Sigmoid colon (tissue), 6 donors: ENCODE measurements at regions not wholly inside any gene's neighbourhood (a gene's known extent, or its start where the extent isn't known, plus 50 kb on each side); places are given as distances from the start of the nearest gene placed in this dataset.

Experiments used
- DNase-seq: peaks from one replicate; pipeline ENCODE4 v3.0.0-alpha.2; 2019
- H3K27ac ChIP-seq, 4 donors: fragments of 200-600 bp; sonication (generic); one replicate each; pipeline ENCODE4 v1.5.1; 2016 to 2019; ENCODE audit warnings: mild to moderate bottlenecking in 1 of 4
- H3K27me3 ChIP-seq, 3 donors: fragments of 200-600 bp; sonication (generic); one replicate each; pipeline ENCODE4 v1.5.1; 2019; ENCODE audit warnings: mild to moderate bottlenecking in 1 of 3
- H3K36me3 ChIP-seq, 4 donors: fragments of 200-600 bp; sonication (generic); one replicate each; pipeline ENCODE4 v1.5.1; 2016 to 2019
- H3K4me1 ChIP-seq, 4 donors: fragments of 200-600 bp; sonication (generic); one replicate each; pipeline ENCODE4 v1.5.1; 2017 to 2019
- H3K4me3 ChIP-seq, 4 donors: fragments of 200-600 bp; sonication (generic); one replicate each; pipeline ENCODE4 v1.5.1; 2017 to 2019; ENCODE audit warnings: mild to moderate bottlenecking in 2 of 4, moderate library complexity in 1 of 4
- H3K9me3 ChIP-seq, 4 donors: fragments of 200-600 bp in 3 of 4; sonication (generic) in 3 of 4; one replicate each; pipeline versions ENCODE4 v1.5.1 to v1.6.1; 2013 to 2019
- EP300 ChIP-seq, 4 donors: sonication (generic); formaldehyde crosslinking; IDR thresholded peaks; one replicate each; pipeline ENCODE4 v1.6.1; 2017; ENCODE audit warnings: antibody characterized with exemption in 4 of 4
- POLR2A ChIP-seq, 2 donors: fragments of 450-650 bp; IDR thresholded peaks; one replicate each; pipeline ENCODE4 v1.6.1; 2016; ENCODE audit warnings: antibody characterized with exemption in 2 of 2, mild to moderate bottlenecking in 2 of 2, moderate library complexity in 2 of 2
- POLR2AphosphoS5 ChIP-seq, 4 donors: sonication (generic); formaldehyde crosslinking; IDR thresholded peaks; one replicate each; pipeline ENCODE4 v1.6.1; 2017; ENCODE audit warnings: antibody characterized with exemption in 4 of 4
- WGBS, 2 donors: extraction: QIAGEN DNeasy Blood & Tissue Kit; methylation state at CpG; one replicate each; pipeline ENCODE4 v1.1.7; 2013; 5-methylcytosine and 5-hydroxymethylcytosine counted together
- intact Hi-C: fragments of 100-400 bp; cut with DNase I; formaldehyde crosslinking; loops from one replicate; pipeline ENCODE4 v1.15.1; 2023
- TF ChIP-seq, protein P1 (sequence below), 4 experiments: fragments of 450-650 bp in 3 of 4; fragments of 200-600 bp in 1 of 4; IDR thresholded peaks; one replicate each; pipeline ENCODE4 v1.5.1; 2016 to 2019; ENCODE audit warnings: antibody characterized with exemption in 4 of 4, mild to moderate bottlenecking in 3 of 4, moderate library complexity in 2 of 4
- donor health status: healthy with polysubstance abuse.
- donor health status: healthy.

DNA sequence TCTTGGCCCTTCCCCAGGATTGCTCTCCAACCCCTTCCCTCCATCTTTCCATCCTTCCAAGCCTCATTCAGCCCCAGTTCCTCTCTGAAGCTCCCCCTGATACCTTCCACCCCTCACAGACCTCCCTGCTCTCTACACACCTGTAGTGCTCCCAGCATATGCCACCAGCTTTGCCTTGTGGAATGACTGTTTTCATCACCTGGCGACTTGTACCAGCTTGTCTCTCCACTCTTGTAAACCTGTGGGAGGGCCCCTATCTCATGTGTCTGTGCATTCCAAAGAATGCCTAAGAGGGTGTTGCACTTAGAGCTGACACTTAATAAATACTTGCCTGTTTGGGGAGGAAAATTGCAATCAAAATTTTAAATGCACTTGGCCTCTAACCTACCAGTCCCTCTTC lies 198.7 kb downstream of the BCL11A start:
- no peak for TF ChIP-seq POLR2AphosphoS5 (IDR thresholded peaks at IDR 0.05)
- no peak for TF ChIP-seq POLR2A (IDR thresholded peaks at IDR 0.05)
- TF ChIP-seq, protein P1, sequence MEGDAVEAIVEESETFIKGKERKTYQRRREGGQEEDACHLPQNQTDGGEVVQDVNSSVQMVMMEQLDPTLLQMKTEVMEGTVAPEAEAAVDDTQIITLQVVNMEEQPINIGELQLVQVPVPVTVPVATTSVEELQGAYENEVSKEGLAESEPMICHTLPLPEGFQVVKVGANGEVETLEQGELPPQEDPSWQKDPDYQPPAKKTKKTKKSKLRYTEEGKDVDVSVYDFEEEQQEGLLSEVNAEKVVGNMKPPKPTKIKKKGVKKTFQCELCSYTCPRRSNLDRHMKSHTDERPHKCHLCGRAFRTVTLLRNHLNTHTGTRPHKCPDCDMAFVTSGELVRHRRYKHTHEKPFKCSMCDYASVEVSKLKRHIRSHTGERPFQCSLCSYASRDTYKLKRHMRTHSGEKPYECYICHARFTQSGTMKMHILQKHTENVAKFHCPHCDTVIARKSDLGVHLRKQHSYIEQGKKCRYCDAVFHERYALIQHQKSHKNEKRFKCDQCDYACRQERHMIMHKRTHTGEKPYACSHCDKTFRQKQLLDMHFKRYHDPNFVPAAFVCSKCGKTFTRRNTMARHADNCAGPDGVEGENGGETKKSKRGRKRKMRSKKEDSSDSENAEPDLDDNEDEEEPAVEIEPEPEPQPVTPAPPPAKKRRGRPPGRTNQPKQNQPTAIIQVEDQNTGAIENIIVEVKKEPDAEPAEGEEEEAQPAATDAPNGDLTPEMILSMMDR (IDR thresholded peaks at IDR 0.05), result no peak
- no peak for TF ChIP-seq EP300 (IDR thresholded peaks at IDR 0.05)
- no peaks in the 10 kb centered on the region for H3K4me1 ChIP-seq
- no peak for DNase-seq
- intact Hi-C loops, result no loop called here
- H3K27ac ChIP-seq, result no peak overlapping the region
- H3K36me3 ChIP-seq, result no peaks in the 10 kb centered on the region
- WGBS, 2 donors, result 42 to 89% methylated on average over 1 of the region's 1 CpG
- H3K27me3 ChIP-seq, result no peaks in the 10 kb centered on the region
- H3K4me3 ChIP-seq, result no peak overlapping the region
- no peaks in the 10 kb centered on the region for H3K9me3 ChIP-seq

DNA sequence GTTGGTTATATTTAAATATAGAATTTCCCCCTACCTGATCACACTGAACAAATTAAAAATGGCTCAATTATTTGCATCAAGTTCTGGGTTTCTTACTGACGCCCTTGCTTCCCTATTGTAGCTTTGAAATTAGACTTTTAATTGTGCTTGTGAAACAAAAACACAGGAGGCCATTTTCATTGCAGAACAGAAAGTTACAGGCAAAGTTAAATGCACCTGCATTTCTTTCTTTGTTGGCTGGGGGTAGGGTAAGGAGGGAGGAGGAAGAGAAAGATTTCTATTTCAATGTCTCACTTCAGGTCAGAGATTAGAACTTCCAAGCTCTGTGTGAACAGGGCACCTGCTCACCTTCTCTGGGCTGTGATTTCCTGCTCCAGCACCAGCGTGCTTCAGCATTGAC lies 199.6 kb downstream of the BCL11A start:
- H3K27ac ChIP-seq, result no peak overlapping the region
- no peak for DNase-seq

DNA sequence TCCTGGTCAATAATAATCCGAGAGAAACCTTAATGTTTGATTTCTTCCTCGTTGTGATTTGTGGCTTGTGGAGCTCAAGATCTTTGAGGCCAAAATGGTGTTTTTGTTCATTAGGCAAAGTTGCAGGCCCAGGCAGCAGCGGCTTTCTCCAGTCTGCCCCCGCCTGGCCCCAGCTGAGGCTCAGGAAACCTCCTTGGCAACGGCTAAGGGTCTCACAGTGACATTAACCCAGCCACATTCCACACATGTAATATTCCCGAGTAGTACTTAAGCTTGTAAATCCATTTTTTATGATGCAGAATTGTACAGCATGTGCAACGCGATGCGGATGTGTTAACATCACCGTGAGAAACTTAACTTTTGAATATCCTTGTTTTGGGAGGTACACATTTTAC lies 200.1 kb downstream of the BCL11A start:
- Histone ChIP-seq H3K9me3 (no peaks in the 10 kb centered on the region), H3K4me3 (no peak overlapping the region), H3K27me3 (no peaks in the 10 kb centered on the region), H3K27ac (no peak overlapping the region), H3K4me1 (no peaks in the 10 kb centered on the region), H3K36me3 (no peaks in the 10 kb centered on the region)
- intact Hi-C loops, result no loop called here
- TF ChIP-seq, protein P1 (IDR thresholded peaks at IDR 0.05), result no peak
- TF ChIP-seq POLR2AphosphoS5 (IDR thresholded peaks at IDR 0.05), result no peak
- no peak for TF ChIP-seq EP300 (IDR thresholded peaks at IDR 0.05)
- TF ChIP-seq POLR2A (IDR thresholded peaks at IDR 0.05), result no peak
- 37 to 45% methylated on average over 10 of the region's 10 CpGs for WGBS, 2 donors
- no peak for DNase-seq

More for the DNA sequence above, 199.6 kb downstream of the BCL11A start:
- H3K27me3 ChIP-seq, result no peaks in the 10 kb centered on the region
- TF ChIP-seq, protein P1 (IDR thresholded peaks at IDR 0.05), result no peak
- TF ChIP-seq POLR2A (IDR thresholded peaks at IDR 0.05) (no peak), EP300 (IDR thresholded peaks at IDR 0.05) (no peak)
- intact Hi-C loops, result no loop called here
- H3K4me3 ChIP-seq, result no peak overlapping the region
- no peaks in the 10 kb centered on the region for H3K36me3 ChIP-seq
- no peaks in the 10 kb centered on the region for H3K4me1 ChIP-seq
- no peaks in the 10 kb centered on the region for H3K9me3 ChIP-seq
- 44 to 48% methylated on average over 2 of the region's 2 CpGs for WGBS, 2 donors

DNA sequence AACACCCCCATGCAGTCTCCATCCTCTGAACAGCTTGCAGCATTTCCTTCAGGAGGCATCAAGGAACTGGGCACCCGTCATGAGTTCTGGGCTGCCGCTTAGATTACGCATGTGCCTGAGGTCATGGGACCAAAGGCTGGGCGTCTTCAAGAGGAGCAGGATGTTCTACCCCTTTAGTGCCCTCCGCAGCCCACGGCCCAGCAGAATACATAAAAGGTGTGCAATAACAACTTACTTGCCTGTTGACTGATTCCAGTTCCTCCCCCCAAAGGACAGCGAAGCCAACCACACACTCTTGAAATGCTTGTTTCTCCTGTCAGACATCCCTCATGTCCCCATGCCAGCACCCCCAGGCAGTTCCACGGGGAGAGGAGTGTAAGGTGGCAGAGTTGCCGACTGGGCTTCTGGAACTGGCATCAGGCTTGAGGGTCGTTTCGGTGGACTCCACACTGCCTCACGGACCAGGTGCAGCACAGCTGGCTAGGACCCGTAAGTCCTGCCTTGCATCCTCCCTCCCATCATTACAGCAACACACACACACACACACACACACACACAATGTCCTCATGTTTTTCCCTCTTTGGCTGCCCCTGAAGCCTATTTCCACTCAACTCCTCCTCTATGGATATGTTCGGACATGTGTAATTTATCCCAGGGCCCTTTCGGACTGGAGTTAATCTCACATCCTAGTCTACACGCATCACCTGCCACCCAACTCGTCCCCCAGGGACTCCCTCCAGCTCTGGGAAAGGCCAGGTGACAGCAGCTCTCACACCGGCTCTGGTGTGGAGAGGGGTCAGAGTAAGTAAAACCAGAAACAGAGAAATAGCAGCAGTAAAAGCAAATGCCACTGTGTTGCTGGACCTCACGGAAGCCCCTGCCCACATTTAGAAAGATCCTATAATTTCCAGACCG lies 200.7 kb downstream of the BCL11A start:
- no peak for DNase-seq

More for the DNA sequence above, 200.7 kb downstream of the BCL11A start:
- no peaks in the 10 kb centered on the region for H3K9me3 ChIP-seq
- no peak overlapping the region for H3K27ac ChIP-seq
- H3K4me3 ChIP-seq, result no peak overlapping the region
- intact Hi-C loops, result no loop called here
- 78 to 84% methylated on average over 20 of the region's 20 CpGs for WGBS, 2 donors
- no peak for TF ChIP-seq POLR2A (IDR thresholded peaks at IDR 0.05)
- no peak for TF ChIP-seq EP300 (IDR thresholded peaks at IDR 0.05)
- TF ChIP-seq POLR2AphosphoS5 (IDR thresholded peaks at IDR 0.05), result no peak
- TF ChIP-seq, protein P1 (IDR thresholded peaks at IDR 0.05), result no peak
- H3K27me3 ChIP-seq, result no peaks in the 10 kb centered on the region
- no peaks in the 10 kb centered on the region for H3K36me3 ChIP-seq
- H3K4me1 ChIP-seq, result no peaks in the 10 kb centered on the region
